LNCaP clone FGC (cell line): ENCODE measurements at regions not wholly inside any gene's neighbourhood (a gene's known extent, or its start where the extent isn't known, plus 50 kb on each side); places are given as distances from the start of the nearest gene placed in this dataset.
A peak's percentile ranks its signal among the peaks of the same experiment; 100 is the strongest.

Experiments used
- DNase-seq: peaks from one replicate; pipeline ENCODE4 v3.0.0-alpha.2; 2011; ENCODE audit warnings: low read depth
- H3K4me3 ChIP-seq: 2 replicates; pipeline ENCODE4 v1.5.1; 2011; ENCODE audit warnings: mild to moderate bottlenecking, low read depth, low read length, control low read depth
- TF ChIP-seq, protein P1 (sequence below): IDR thresholded peaks from 2 replicates; pipeline ENCODE4 v1.5.1; 2012; ENCODE audit warnings: mild to moderate bottlenecking; ENCODE audit not compliant: control insufficient read depth, insufficient read depth; ENCODE audit errors: extremely low read depth

DNA sequence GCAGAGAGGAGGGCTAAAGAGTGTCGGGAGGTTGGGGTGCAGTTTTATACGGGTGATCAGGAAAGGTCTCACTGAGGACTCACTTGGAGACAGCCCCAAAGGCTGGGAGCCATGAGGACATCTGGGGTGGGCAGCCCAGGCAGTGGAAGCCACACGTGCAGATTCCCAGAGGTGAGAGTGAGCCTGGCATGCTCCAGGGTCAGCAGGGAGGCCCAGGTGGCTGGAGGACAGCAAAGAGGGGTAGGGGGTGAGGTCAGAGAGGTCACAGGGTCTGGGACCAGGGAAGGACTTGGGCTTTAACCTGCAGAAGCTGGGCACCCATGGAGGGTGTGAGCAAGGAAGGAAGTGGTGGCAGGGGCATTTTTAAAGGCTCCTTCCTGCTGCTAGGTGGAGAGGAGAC is 481.7 kb downstream of the MATN1 start:
- no peak for DNase-seq
- no peak overlapping the region for H3K4me3 ChIP-seq
- TF ChIP-seq, protein P1, sequence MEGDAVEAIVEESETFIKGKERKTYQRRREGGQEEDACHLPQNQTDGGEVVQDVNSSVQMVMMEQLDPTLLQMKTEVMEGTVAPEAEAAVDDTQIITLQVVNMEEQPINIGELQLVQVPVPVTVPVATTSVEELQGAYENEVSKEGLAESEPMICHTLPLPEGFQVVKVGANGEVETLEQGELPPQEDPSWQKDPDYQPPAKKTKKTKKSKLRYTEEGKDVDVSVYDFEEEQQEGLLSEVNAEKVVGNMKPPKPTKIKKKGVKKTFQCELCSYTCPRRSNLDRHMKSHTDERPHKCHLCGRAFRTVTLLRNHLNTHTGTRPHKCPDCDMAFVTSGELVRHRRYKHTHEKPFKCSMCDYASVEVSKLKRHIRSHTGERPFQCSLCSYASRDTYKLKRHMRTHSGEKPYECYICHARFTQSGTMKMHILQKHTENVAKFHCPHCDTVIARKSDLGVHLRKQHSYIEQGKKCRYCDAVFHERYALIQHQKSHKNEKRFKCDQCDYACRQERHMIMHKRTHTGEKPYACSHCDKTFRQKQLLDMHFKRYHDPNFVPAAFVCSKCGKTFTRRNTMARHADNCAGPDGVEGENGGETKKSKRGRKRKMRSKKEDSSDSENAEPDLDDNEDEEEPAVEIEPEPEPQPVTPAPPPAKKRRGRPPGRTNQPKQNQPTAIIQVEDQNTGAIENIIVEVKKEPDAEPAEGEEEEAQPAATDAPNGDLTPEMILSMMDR, result no peak

DNA sequence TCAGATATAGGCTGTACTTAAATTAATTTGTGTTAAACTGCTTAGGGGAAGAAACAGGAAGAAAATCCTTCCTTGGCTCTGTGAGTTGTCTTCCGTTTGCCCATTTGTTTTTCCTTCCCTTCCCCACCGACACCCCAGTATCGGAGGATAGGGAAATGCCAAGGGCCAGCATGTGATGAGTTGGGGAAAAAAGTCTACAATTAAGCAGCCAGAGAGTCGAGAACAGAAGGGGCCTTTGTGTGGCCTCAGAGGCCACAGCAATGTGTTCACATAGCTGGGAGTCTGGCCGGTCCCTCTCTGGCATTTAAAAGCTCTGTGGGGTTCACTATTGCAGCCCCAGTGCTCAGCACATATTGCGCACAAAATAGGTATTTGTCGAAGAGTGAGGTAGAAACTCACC is 489.3 kb downstream of the MATN1 start:
- no peak for DNase-seq
- TF ChIP-seq, protein P1, result no peak
- no peak overlapping the region for H3K4me3 ChIP-seq

- DNase-seq, result peak; percentile 4
- TF ChIP-seq, protein P1, result peak; percentile 74
Measured at GRCh38 chr1:30232288-30232899, 491.0 kb downstream of the MATN1 start.

GRCh38 chr1:30229960-30230359 is 493.4 kb downstream of the MATN1 start:
- TF ChIP-seq, protein P1, result no peak
- no peak for DNase-seq
- no peak overlapping the region for H3K4me3 ChIP-seq

More at GRCh38 chr1:30232288-30232899, 491.0 kb downstream of the MATN1 start:
- H3K4me3 ChIP-seq, result no peak overlapping the region

GRCh38 chr1:30229557-30229956 is 493.8 kb downstream of the MATN1 start:
- no peak overlapping the region for H3K4me3 ChIP-seq
- TF ChIP-seq, protein P1, result no peak
- DNase-seq, result no peak

DNA sequence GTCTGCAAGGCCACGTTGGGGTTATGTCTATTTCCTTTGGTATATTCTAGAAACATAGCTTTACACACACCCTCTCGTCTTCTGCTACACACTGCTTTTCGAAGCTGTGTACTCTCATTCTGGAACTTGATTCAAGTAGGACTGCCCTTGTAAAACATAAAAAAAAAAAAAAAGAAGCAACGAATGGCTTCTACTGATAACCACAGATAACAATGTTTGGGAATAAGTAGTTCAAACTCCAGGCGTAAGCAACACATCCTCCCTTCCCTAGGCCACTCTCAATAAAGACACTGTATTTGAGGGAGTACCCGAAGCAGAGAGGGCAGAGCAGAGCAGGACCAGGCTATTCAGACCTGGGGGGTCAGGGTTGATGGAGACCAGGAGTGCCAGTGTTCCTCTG is 496.7 kb downstream of the MATN1 start:
- TF ChIP-seq, protein P1, result no peak
- no peak overlapping the region for H3K4me3 ChIP-seq
- DNase-seq, result no peak

DNA sequence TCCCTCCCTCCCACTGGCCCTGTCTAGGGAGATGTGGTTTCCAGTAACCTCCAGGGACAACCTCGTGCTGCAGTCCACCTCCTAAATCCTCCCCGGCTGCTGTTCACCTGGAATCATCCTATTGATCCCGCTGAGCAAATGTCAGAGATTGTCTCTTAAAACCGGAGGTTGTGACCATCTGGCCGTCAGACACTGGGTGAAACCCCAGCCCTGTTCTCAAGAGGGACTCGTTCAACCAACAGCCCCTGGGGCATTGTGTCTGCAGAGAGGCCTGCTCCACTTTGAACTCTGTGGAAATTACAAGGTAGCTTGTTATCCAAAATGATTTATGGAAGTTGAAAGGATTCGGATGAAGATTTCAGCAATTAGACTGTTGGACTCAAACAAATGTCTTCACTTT is 498.0 kb downstream of the MATN1 start:
- TF ChIP-seq, protein P1, result no peak
- no peak for DNase-seq
- no peak overlapping the region for H3K4me3 ChIP-seq
